GM12878 (cell line): ENCODE measurements at regions not wholly inside any gene's neighbourhood (a gene's known extent, or its start where the extent isn't known, plus 50 kb on each side); places are given as distances from the start of the nearest gene placed in this dataset.

ENCODE experiments used
- ATAC-seq: fragments of 200-7000 bp; cut with Tn5 transposase; 3 replicates; pipeline ENCODE4 v1.9.1; 2020; ENCODE audit warnings: mild to moderate bottlenecking, moderate library complexity
- BruUV-seq: library from RNA; stranded (reverse); fragments of 400-500 nt; replicated peaks from 2 replicates; lab custom pipeline; 2021; lab: Mats Ljungman, UMichigan
- CTCF ChIA-PET: fragments of 300-600 bp; sonication (Branson Sonifier 250); formaldehyde crosslinking; extraction: SDS; loops from one replicate; lab custom pipeline; 2021; ENCODE audit warnings: inconsistent platforms; lab: Yijun Ruan, JAX
- POLR2A ChIA-PET: fragments of 350-600 bp; formaldehyde crosslinking; extraction: SDS; loops from one replicate; lab custom pipeline; 2021; ENCODE audit warnings: inconsistent platforms; lab: Charles Lee
- RAD21 ChIA-PET: fragments of 300-600 bp; sonication (Branson Sonifier 250); formaldehyde crosslinking; loops from one replicate; lab custom pipeline; 2023; ENCODE audit warnings: antibody characterized with exemption; ENCODE audit not compliant: unreplicated experiment; lab: Charles Lee
- SMC1A ChIA-PET: fragments of 300-600 bp; sonication (Branson Sonifier 250); formaldehyde crosslinking; loops from one replicate; lab custom pipeline; 2023; ENCODE audit not compliant: unreplicated experiment, uncharacterized antibody; lab: Charles Lee
- DNase-seq: peaks from one replicate; pipeline ENCODE4 v3.0.0-alpha.2; 2011; ENCODE audit warnings: low read depth, low spot score
- FAIRE-seq: peaks from 3 replicates; lab custom pipeline; 2011; peaks lifted over from hg19 to GRCh38; lab: Jason Lieb, UNC
- H2AFZ ChIP-seq: 2 replicates; pipeline ENCODE4 v1.6.0; 2011; ENCODE audit warnings: low read depth, low read length, control low read depth; ENCODE audit not compliant: control insufficient read depth
- H3K27ac ChIP-seq: 2 replicates; pipeline ENCODE4 v1.5.1; 2011; ENCODE audit warnings: control low read depth; ENCODE audit not compliant: control insufficient read depth, insufficient read depth
- H3K27me3 ChIP-seq, 2 experiments: replicated peaks in 1 of 2; 2 replicates each; pipeline versions ENCODE4 v1.6.0 to v1.6.1; 2011; ENCODE audit warnings: low read length in 1 of 2; ENCODE audit not compliant: control insufficient read depth in 2 of 2, insufficient read depth in 2 of 2
- H3K36me3 ChIP-seq, 2 experiments: 2 replicates each; pipeline ENCODE4 v1.5.1; 2011; ENCODE audit warnings: low read length in 1 of 2; ENCODE audit not compliant: control insufficient read depth in 2 of 2, insufficient read depth in 2 of 2
- H3K4me1 ChIP-seq: 2 replicates; pipeline ENCODE4 v1.6.1; 2011; ENCODE audit warnings: mild to moderate bottlenecking, low read length, moderate library complexity, mixed read lengths; ENCODE audit not compliant: control insufficient read depth, insufficient read depth
- H3K4me2 ChIP-seq: 2 replicates; pipeline ENCODE4 v1.6.0; 2011; ENCODE audit warnings: control low read depth; ENCODE audit not compliant: control insufficient read depth, insufficient read depth
- H3K4me3 ChIP-seq: fragments of 200-600 bp; sonication (generic); 2 replicates; pipeline ENCODE4 v1.5.1; 2016
- H3K79me2 ChIP-seq: 2 replicates; pipeline ENCODE4 v1.6.0; 2011; ENCODE audit warnings: low read length; ENCODE audit not compliant: control insufficient read depth, insufficient read depth
- H3K9ac ChIP-seq: 2 replicates; pipeline ENCODE4 v1.8.0; 2011; ENCODE audit warnings: low read length, control low read depth, mixed read lengths; ENCODE audit not compliant: control insufficient read depth, insufficient read depth
- H3K9me3 ChIP-seq: replicated peaks from 3 replicates; pipeline ENCODE4 v1.5.1; 2011; ENCODE audit warnings: mild to moderate bottlenecking, low read length; ENCODE audit not compliant: control insufficient read depth, insufficient read depth
- H4K20me1 ChIP-seq: 2 replicates; pipeline ENCODE4 v1.6.0; 2011; ENCODE audit not compliant: control insufficient read depth, insufficient read depth
- CBFB ChIP-seq: IDR thresholded peaks from 2 replicates; pipeline ENCODE4 v1.6.1; 2016; ENCODE audit warnings: antibody characterized with exemption, low read depth
- CEBPZ ChIP-seq: fragments of 150-350 bp; IDR thresholded peaks from 2 replicates; pipeline ENCODE4 v1.6.1; 2016; ENCODE audit warnings: low read depth, low read length
- CTCF ChIP-seq, 3 experiments: IDR thresholded peaks in 2 of 3; conservative IDR thresholded peaks in 1 of 3; 2 replicates each; pipeline ENCODE4 v1.5.1; 2011; ENCODE audit warnings: low read depth in 3 of 3, low read length in 3 of 3, mild to moderate bottlenecking in 3 of 3, control low read depth in 2 of 3, moderate library complexity in 2 of 3, inconsistent platforms in 1 of 3, mixed read lengths in 1 of 3; ENCODE audit not compliant: control insufficient read depth in 2 of 3, insufficient read depth in 1 of 3; ENCODE audit errors: extremely low read depth in 1 of 3
- EED ChIP-seq: sonication (generic); IDR thresholded peaks from 2 replicates; pipeline ENCODE4 v1.6.1; 2016; ENCODE audit warnings: antibody characterized with exemption, low read depth
- EGR1 ChIP-seq, 2 experiments: IDR thresholded peaks; 1 replicate in 1 of 2; 2 replicates in 1 of 2; pipeline ENCODE4 v1.6.1; 2011 to 2012; ENCODE audit warnings: low read depth in 2 of 2, low read length in 2 of 2, borderline replicate concordance in 1 of 2, mild to moderate bottlenecking in 1 of 2, moderate library complexity in 1 of 2
- FOXK2 ChIP-seq: fragments of 450-650 bp; IDR thresholded peaks from 2 replicates; pipeline ENCODE4 v1.6.1; 2017; ENCODE audit warnings: mild to moderate bottlenecking, moderate library complexity
- GABPA ChIP-seq: IDR thresholded peaks from 2 replicates; pipeline ENCODE4 v1.6.1; 2014; ENCODE audit warnings: antibody characterized with exemption, low read depth, mild to moderate bottlenecking, inconsistent platforms
- HCFC1 ChIP-seq: fragments of 150-350 bp; IDR thresholded peaks from 2 replicates; pipeline ENCODE4 v1.6.1; 2014; ENCODE audit warnings: low read length
- HDGF ChIP-seq: fragments of 450-650 bp; IDR thresholded peaks from 2 replicates; pipeline ENCODE4 v1.6.1; 2016; ENCODE audit warnings: antibody characterized with exemption
- NFYA ChIP-seq: IDR thresholded peaks from 2 replicates; pipeline ENCODE4 v1.6.1; 2011; ENCODE audit warnings: low read depth, mild to moderate bottlenecking, low read length, improper control_type of control experiment, borderline replicate concordance
- PAX8 ChIP-seq: fragments of 450-650 bp; IDR thresholded peaks from 2 replicates; pipeline ENCODE4 v1.6.1; 2017; ENCODE audit warnings: mild to moderate bottlenecking, moderate library complexity
- RB1 ChIP-seq: fragments of 450-650 bp; formaldehyde crosslinking; IDR thresholded peaks from 2 replicates; pipeline ENCODE4 v1.6.1; 2017; ENCODE audit warnings: mild to moderate bottlenecking, borderline replicate concordance
- RELB ChIP-seq: fragments of 450-650 bp; IDR thresholded peaks from 2 replicates; pipeline ENCODE4 v1.6.1; 2017; ENCODE audit warnings: low read depth, mild to moderate bottlenecking, moderate library complexity
- SRF ChIP-seq, 2 experiments: IDR thresholded peaks; 2 replicates each; pipeline ENCODE4 v1.6.1; 2011; ENCODE audit warnings: low read depth in 2 of 2, low read length in 2 of 2, mild to moderate bottlenecking in 1 of 2, moderate library complexity in 1 of 2
- ZNF687 ChIP-seq: fragments of 450-650 bp; IDR thresholded peaks from 2 replicates; pipeline ENCODE4 v1.6.1; 2017; ENCODE audit warnings: mild to moderate bottlenecking, moderate library complexity
- WGBS: methylation state at CpG from one replicate; pipeline ENCODE4 v1.1.6; 2016; ENCODE audit warnings: low lambda C conversion rate; ENCODE audit not compliant: insufficient replicate concordance, insufficient coverage; ENCODE audit errors: missing lambda C conversion rate; 5-methylcytosine and 5-hydroxymethylcytosine counted together
- in situ Hi-C: fragments of 300-500 bp; cut with MboI; formaldehyde crosslinking; loops from 9 replicates; pipeline ENCODE4 v1.14.3; 2018; ENCODE audit warnings: mixed read lengths
- intact Hi-C: fragments of 100-400 bp; cut with micrococcal nuclease; formaldehyde crosslinking; loops from one replicate; pipeline ENCODE4 v1.14.2; 2022; ENCODE audit not compliant: unreplicated experiment

GRCh38 chr13:104426435-104426834, 1360.2 kb upstream of the SLC10A2 start:
- no peak for FAIRE-seq
- Histone ChIP-seq H3K9me3 (no peaks in the 10 kb centered on the region), H3K4me2 (no peak overlapping the region), H4K20me1 (no peaks in the 10 kb centered on the region), H3K27ac (no peak overlapping the region), H3K9ac (no peak overlapping the region), H3K27me3 (no peaks in the 10 kb centered on the region), H3K79me2 (no peaks in the 10 kb centered on the region), H2AFZ (no peak overlapping the region), H3K4me3 (no peak overlapping the region), H3K4me1 (no peaks in the 10 kb centered on the region), H3K36me3 (no peaks in the 10 kb centered on the region)
- RAD21 ChIA-PET, result no interaction called here
- SMC1A ChIA-PET, result no interaction called here
- in situ Hi-C loops, result no loop called here
- WGBS, result 79% methylated on average over 4 of the region's 4 CpGs
- intact Hi-C loops, result no loop called here
- no peak for ATAC-seq
- no peak for DNase-seq
- BruUV-seq, result no TSS peak
- POLR2A ChIA-PET, result no interaction called here
- CTCF ChIA-PET, result no interaction called here
- no peak for TF ChIP-seq PAX8
- no peak for TF ChIP-seq EGR1 (IDR thresholded peaks at IDR 0.05; ENCODE audit: borderline replicate concordance in 1 of 2, low read depth in 2 of 2, low read length in 2 of 2)
- TF ChIP-seq RELB, result no peak
- TF ChIP-seq GABPA, result no peak
- no peak for TF ChIP-seq CBFB
- no peak for TF ChIP-seq ZNF687
- TF ChIP-seq SRF (IDR thresholded peaks at IDR 0.05; ENCODE audit: low read depth in 2 of 2, low read length in 2 of 2), result no peak
- no peak for TF ChIP-seq CTCF (IDR thresholded peaks at IDR 0.05 in 2 of 3, conservative IDR thresholded peaks at IDR 0.05 in 1 of 3; ENCODE audit: control insufficient read depth in 2 of 3, extremely low read depth in 1 of 3, insufficient read depth in 1 of 3, low read depth in 3 of 3, low read length in 3 of 3)
- no peak for TF ChIP-seq EED
- no peak for TF ChIP-seq FOXK2
- TF ChIP-seq CEBPZ, result no peak
- TF ChIP-seq RB1, result no peak
- no peak for TF ChIP-seq HDGF
- TF ChIP-seq NFYA, result no peak
- no peak for TF ChIP-seq HCFC1
